HG02763 (cell line): ENCODE measurements at regions not wholly inside any gene's neighbourhood (a gene's known extent, or its start where the extent isn't known, plus 50 kb on each side); places are given as distances from the start of the nearest gene placed in this dataset.

ENCODE experiments used
- ATAC-seq: cut with Tn5 transposase; IDR thresholded peaks from one replicate; pipeline ENCODE4 v1.9.1; 2021; ENCODE audit warnings: mild to moderate bottlenecking, moderate library complexity; ENCODE audit not compliant: unreplicated experiment

DNA sequence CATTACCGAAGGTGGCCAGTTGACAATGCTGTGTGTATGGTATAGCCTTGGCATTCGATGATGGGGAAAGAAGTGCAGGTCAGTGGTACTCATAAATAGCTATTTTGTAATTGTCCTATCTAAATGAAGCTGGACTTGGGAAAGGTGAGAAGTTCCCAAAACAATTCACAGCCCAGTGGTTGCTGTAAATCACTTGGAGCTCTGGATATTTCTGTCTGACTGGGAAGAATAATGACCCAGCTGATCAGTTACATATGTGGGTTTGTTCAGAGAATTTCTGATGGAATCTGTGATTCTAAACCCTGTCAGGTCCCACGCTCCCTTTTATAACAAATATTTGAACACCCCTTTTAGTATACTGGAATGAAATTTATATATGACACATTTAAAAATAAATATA lies 133.9 kb upstream of the PFN2 start:
- ATAC-seq: no peak

DNA sequence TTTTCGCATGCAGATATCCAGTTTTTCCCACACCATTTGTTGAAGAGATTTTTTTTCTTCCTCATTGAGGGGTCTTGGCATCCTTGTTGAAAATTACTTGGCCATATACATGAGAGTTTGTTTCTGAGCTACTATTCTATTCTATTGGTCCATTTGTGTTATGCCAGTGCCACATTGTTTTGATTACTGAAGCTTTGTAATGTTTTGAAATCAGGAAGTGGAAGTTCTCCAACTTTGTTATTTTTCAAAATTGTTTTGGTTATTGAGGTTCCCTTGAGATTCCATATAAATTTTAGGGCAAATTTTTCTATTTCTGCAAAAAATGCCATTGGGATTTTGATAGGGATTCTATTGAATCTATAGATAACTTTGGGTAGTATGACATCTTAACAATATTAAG lies 130.3 kb upstream of the PFN2 start:
- no peak for ATAC-seq

GRCh38 chr3:150098621-150099020 lies 127.9 kb upstream of the PFN2 start:
- peak; percentile 33 for ATAC-seq

DNA sequence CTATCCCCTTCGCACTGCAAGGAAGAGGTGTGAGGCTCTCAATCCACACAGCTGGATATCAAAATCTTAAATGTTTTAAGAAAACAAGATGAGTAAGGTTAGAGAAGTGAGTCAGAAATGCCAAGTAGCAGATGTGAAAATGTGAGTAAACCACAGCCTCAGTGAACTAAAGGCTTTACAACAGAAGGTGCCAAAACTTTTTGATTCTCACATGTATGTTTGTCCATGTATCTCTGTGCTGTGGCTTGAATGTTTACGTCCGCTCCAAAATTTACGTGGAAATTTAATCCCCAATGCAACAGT lies 126.8 kb upstream of the PFN2 start:
- ATAC-seq: no peak

DNA sequence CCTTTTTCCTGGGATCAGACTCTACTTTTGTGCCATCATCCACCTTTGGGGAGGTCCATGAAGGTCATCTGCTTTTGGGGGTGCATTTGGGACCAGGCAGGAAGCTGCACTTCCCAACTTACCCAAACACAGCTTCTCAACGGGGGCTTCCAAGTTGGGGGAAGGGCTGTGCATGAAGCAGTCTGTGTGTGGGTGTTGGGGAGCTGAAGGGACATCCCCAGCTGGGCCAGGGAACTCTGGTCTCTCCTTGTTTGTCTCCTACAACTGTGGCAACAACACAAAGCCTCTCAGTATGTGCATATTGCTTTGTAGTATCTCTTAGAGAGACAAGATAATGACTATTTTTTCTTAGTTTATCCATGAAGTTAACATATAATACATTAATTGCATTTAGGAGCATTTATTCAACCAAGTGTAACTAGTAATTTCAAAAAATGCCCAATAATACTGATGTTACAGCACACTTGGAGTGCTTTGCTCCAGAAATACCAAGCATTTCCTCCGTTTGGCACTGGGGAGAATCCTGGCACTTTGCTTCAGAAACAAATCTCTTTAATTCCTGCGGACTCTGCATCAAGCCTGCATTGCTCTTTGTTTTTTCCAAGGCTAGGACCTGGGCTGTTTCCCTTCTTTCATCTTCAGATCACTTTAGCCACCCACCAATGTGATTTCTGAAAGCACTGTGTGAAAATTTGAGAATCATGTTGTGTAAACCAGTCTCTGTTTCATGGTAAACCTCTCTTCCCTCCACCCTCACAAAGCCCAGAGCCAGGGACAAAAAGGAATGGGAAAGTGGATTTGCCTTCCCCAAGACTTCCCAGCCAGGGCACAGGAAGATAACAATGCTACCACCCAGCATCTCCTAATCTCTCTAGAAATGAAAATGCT lies 126.2 kb upstream of the PFN2 start:
- ATAC-seq: no peak

- no peak for ATAC-seq
Measured at GRCh38 chr3:150094150-150094933, 123.6 kb upstream of the PFN2 start.

DNA sequence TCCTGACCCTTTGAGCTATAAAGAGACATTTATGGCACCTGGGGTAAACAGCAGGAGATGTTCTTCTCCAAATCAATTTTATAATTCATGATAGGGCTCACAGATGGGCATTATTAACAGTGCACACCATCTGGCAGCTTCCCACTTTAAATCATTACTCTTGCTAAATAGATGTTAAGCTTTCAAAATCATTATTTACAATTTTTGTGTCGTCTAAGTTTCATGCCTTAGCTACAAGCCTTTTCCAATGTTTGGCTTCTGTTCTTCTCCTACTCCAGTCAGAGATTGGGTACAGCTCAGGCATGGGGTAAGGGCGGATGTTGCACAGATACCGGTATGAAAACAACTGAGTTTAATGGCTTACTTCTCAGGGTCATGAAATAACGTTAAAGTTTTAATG lies 120.9 kb upstream of the PFN2 start:
- no peak for ATAC-seq

DNA sequence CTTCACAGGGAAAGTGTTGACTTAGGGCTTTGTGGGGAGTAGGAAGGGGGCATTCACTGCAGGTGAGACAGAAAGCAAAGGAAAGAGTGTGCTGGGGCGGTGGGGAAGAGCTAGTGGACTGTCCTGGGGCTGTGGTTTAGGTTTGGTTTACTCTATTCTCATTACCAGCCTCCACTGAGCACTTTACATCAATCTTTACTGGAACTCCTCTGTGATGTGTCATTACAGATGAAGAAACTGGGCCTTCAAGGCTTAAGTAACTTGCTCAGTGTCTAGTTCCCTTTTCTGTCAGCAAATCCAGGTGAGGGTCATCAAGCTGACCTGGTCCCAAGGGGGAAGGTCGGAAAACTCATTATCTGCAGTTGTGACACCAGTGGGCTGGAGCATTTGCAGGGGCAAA lies 120.2 kb upstream of the PFN2 start:
- ATAC-seq: no peak

DNA sequence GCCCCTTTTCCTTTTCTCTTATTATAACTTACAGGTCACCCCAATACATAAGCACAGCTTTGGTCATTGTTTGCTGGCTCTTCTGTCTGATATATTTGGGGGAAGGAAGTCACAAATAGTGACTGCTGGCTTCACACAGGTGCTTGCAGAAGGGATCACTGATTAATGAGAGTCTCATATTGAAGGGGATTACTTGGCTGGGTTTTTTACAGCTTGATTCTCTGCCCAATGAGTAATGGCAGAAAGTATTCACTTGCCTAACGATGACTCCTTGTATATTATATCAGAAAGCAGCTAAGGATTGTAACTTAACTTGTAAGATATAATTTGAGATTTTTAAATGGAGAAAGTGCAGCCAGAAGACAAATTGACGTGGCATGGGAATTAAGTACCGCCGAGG lies 119.3 kb upstream of the PFN2 start:
- no peak for ATAC-seq

DNA sequence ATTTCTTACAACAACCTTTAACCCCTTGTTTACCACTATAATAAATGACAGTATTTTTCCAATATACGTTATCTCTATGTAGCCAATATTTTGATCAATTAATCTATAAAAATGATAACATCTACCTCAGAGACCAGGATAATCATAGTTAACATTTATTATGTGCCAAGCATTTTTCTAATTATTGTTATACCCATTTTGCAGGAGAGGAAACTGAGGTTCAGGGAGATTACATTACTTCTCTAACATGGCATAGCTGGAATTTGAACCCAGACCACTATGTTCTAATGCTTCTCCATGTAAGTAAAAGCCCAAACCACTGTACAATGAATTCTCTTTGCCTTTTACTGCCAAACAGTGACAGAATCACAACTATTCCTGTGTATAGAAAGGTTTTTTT lies 113.4 kb upstream of the PFN2 start:
- no peak for ATAC-seq

DNA sequence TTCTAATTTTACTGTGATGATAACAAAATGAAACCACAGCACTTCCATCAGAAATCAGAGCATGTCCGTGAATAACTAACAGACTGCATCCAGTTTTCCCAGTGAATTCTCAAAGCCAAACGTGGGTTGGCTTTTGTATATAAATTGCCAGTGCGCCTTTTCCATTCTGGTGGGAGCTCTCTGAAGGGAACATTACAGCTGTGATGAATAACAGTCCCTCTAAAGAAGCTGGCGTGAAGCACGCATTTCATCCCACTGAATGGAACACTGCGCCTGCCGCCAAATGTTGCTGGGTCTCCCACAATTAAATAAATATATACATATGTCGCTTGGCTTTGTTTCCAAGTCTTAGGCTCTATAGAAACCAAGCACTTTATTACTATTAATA lies 113.0 kb upstream of the PFN2 start:
- ATAC-seq: no peak

- ATAC-seq: no peak
Measured at GRCh38 chr3:150082898-150083654, 112.4 kb upstream of the PFN2 start.

DNA sequence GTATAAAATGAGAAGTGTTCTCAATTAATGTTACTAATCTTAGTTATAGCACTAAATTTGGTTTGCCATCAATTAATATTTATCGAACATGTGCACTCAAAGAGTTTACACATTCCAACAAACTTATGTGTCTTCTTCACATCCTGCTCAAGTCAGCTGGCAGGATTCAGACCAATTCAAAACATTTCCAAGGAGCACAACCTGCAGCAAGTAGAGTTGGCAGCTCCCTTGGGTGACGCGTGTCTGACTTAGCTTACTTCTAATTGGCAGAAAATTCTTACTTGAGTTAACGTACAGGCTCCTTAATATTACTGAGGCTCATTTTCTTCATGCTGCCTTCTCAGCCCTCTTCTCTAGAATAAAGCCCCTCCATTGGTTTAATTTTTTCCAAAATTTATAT lies 110.4 kb upstream of the PFN2 start:
- no peak for ATAC-seq

GRCh38 chr3:150080058-150080730 lies 109.5 kb upstream of the PFN2 start:
- ATAC-seq: no peak

DNA sequence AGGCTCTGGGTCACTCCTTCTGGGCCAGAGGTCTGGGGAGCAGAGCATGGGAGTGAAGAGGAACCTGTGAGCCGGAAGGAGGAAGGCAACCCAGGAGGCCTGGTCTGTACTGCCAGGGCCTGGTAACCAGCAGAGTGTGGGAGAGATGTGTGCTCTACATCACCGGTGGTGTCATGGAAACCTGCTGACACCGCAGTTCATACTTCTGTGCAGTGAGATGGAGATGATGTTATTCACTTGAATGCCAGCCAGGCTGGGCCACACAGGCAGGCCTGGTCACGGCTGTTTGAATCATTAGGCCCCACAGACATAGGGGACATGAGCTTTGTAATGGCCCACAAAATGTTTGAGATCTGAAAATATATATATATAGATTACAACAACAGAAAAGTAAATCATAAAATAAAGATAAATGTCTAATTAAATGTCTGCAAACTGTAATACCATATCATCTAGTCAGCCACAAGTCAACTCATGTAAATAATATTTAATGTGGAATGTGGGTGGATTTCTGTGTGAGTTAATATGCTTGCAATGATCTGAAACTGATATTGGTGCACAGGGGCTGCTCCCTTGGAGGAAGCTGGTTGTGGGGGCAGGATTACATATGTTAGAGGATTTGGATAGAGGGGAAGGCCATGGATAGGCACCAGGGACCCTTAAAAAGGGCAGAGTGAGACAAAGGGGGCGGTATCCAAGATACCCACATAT lies 108.5 kb upstream of the PFN2 start:
- no peak for ATAC-seq

GRCh38 chr3:150077581-150078247 lies 107.0 kb upstream of the PFN2 start:
- ATAC-seq: no peak

DNA sequence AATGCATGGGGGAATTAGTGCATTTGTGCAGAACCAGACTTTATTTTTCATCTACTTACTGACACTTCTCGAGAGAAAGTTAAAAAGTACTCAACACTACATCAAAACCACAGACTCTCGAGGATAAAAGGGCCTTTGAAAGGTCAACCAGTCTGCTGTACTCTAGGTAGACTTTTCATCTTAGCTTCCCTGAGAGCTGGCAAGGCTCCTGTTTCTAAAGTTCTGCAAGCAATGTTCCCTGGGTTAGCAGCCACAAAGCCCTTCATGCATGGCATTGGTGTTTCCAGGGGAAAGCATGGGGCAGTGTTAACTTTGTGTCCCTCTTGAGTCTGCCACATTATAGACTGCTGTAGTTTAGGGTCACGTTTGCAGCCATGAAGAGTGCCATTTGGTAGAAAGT lies 106.4 kb upstream of the PFN2 start:
- no peak for ATAC-seq

DNA sequence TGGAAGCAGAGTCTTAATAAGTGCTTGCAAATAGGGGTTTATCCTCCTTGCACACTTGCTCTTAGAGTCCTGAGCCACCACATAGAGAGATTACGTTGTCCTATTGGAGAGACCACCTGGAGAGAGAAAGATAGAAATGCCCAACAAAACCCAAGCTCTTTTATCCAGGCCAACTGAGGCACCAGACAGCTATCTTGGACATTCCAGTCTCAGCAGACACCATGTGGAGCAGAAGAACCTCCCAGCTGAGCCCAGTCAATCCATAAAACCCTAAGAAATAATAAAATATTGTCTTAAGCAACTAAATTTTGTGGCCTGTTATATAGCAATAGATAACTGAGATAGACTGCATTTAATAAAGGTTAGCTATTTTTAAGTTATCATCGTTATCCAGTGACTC lies 105.7 kb upstream of the PFN2 start:
- ATAC-seq: no peak

DNA sequence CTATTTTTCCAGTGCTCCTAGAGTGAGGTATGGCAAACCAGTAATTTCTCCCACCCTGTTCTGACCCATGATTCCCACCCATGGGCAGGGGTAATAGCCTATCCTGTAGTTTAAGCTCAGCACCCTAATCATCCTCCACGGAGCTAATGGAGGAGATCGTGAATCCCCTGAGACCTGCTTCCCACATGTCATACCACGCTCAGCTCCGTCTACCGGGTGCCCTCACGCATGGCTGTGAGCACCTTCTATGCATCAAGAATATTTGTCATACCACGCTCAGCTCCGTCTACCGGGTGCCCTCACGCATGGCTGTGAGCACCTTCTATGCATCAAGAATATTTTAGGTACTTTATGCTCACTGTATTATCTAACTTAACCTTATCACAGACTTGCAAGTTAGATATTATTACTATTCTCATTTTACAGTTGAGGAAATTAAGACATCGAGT lies 104.7 kb upstream of the PFN2 start:
- ATAC-seq: no peak
